Adrenal gland (tissue), 5 donors: ENCODE measurements at regions not wholly inside any gene's neighbourhood (a gene's known extent, or its start where the extent isn't known, plus 50 kb on each side); places are given as distances from the start of the nearest gene placed in this dataset.

ENCODE experiments used
- POLR2A ChIP-seq, 2 donors: fragments of 450-650 bp; IDR thresholded peaks; one replicate each; pipeline ENCODE4 v1.6.1; 2017; ENCODE audit warnings: antibody characterized with exemption in 2 of 2, mild to moderate bottlenecking in 2 of 2, moderate library complexity in 1 of 2
- TF ChIP-seq, protein P1 (sequence below), 6 experiments: fragments of 450-650 bp in 4 of 6; fragments of 200-600 bp in 2 of 6; sonication (generic) in 1 of 6; IDR thresholded peaks; 1 replicate in 5 of 6; 2 replicates in 1 of 6; pipeline versions ENCODE4 v1.5.1 to v1.8.0; 2016 to 2021; ENCODE audit warnings: antibody characterized with exemption in 6 of 6, mild to moderate bottlenecking in 2 of 6, moderate library complexity in 1 of 6
- donor health status: DM: no; HTN: no; CAD: no.

- TF ChIP-seq, protein P1, sequence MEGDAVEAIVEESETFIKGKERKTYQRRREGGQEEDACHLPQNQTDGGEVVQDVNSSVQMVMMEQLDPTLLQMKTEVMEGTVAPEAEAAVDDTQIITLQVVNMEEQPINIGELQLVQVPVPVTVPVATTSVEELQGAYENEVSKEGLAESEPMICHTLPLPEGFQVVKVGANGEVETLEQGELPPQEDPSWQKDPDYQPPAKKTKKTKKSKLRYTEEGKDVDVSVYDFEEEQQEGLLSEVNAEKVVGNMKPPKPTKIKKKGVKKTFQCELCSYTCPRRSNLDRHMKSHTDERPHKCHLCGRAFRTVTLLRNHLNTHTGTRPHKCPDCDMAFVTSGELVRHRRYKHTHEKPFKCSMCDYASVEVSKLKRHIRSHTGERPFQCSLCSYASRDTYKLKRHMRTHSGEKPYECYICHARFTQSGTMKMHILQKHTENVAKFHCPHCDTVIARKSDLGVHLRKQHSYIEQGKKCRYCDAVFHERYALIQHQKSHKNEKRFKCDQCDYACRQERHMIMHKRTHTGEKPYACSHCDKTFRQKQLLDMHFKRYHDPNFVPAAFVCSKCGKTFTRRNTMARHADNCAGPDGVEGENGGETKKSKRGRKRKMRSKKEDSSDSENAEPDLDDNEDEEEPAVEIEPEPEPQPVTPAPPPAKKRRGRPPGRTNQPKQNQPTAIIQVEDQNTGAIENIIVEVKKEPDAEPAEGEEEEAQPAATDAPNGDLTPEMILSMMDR (IDR thresholded peaks at IDR 0.05): no peak
- TF ChIP-seq POLR2A (IDR thresholded peaks at IDR 0.05): no peak
These were observed 327.7 kb downstream of the UTRN start for GRCh38 chr6:144612811-144613210.
